ENCODE measurements at regions not wholly inside any gene's neighbourhood (a gene's known extent, or its start where the extent isn't known, plus 50 kb on each side); places are given as distances from the start of the nearest gene placed in this dataset.

- TF ChIP-seq CTCF (IDR thresholded peaks at IDR 0.05; ENCODE audit: poor library complexity), result no peak
- TF ChIP-seq EZH2 (IDR thresholded peaks at IDR 0.05; ENCODE audit: borderline replicate concordance), result no peak
- TF ChIP-seq EZH2phosphoT487 (IDR thresholded peaks at IDR 0.05; ENCODE audit: low read depth, severe bottlenecking, unreplicated experiment), result no peak
- no peaks in the 10 kb centered on the region for H3K36me3 ChIP-seq (replicated peaks; ENCODE audit: insufficient read depth, low read depth)
- no peaks in the 10 kb centered on the region for H3K9me3 ChIP-seq (ENCODE audit: low read depth)
- no peak overlapping the region for H2AFZ ChIP-seq
- no peak overlapping the region for H3K4me3 ChIP-seq
- WGBS (ENCODE audit: low lambda C conversion rate, missing lambda C conversion rate), result 89% methylated on average over 2 of the region's 2 CpGs
- no peak for DNase-seq (ENCODE audit: low spot score)
- H3K27me3 ChIP-seq, result no peaks in the 10 kb centered on the region
- no peaks in the 10 kb centered on the region for H3K4me1 ChIP-seq (ENCODE audit: insufficient read depth)
- no peaks in the 10 kb centered on the region for H4K20me1 ChIP-seq (ENCODE audit: insufficient read depth, poor library complexity, severe bottlenecking)
- H3K4me2 ChIP-seq, result no peak overlapping the region
- H3K79me2 ChIP-seq, result no peaks in the 10 kb centered on the region
- H3K27ac ChIP-seq, result no peak overlapping the region
- no peaks in the 10 kb centered on the region for H3K9me2 ChIP-seq (replicated peaks; ENCODE audit: insufficient read depth)
Observed at GRCh38 chr5:52648726-52649125, 139.0 kb upstream of the ITGA1 start.

GRCh38 chr5:52655163-52655562, 132.6 kb upstream of the ITGA1 start:
- no peaks in the 10 kb centered on the region for H4K20me1 ChIP-seq (ENCODE audit: insufficient read depth, poor library complexity, severe bottlenecking)
- H3K79me2 ChIP-seq, result no peaks in the 10 kb centered on the region
- no peaks in the 10 kb centered on the region for H3K36me3 ChIP-seq (replicated peaks; ENCODE audit: insufficient read depth, low read depth)
- no peaks in the 10 kb centered on the region for H3K9me2 ChIP-seq (replicated peaks; ENCODE audit: insufficient read depth)
- no peak overlapping the region for H2AFZ ChIP-seq
- H3K4me2 ChIP-seq, result no peak overlapping the region
- H3K9me3 ChIP-seq (ENCODE audit: low read depth), result no peaks in the 10 kb centered on the region
- TF ChIP-seq CTCF (IDR thresholded peaks at IDR 0.05; ENCODE audit: poor library complexity) (no peak), EZH2 (IDR thresholded peaks at IDR 0.05; ENCODE audit: borderline replicate concordance) (no peak), EZH2phosphoT487 (IDR thresholded peaks at IDR 0.05; ENCODE audit: low read depth, severe bottlenecking, unreplicated experiment) (no peak)
- no peak for DNase-seq (ENCODE audit: low spot score)
- no peak overlapping the region for H3K4me3 ChIP-seq
- no peaks in the 10 kb centered on the region for H3K27me3 ChIP-seq
- 31% methylated on average over 1 of the region's 1 CpG for WGBS (ENCODE audit: low lambda C conversion rate, missing lambda C conversion rate)
- no peak overlapping the region for H3K27ac ChIP-seq
- no peaks in the 10 kb centered on the region for H3K4me1 ChIP-seq (ENCODE audit: insufficient read depth)

DNA sequence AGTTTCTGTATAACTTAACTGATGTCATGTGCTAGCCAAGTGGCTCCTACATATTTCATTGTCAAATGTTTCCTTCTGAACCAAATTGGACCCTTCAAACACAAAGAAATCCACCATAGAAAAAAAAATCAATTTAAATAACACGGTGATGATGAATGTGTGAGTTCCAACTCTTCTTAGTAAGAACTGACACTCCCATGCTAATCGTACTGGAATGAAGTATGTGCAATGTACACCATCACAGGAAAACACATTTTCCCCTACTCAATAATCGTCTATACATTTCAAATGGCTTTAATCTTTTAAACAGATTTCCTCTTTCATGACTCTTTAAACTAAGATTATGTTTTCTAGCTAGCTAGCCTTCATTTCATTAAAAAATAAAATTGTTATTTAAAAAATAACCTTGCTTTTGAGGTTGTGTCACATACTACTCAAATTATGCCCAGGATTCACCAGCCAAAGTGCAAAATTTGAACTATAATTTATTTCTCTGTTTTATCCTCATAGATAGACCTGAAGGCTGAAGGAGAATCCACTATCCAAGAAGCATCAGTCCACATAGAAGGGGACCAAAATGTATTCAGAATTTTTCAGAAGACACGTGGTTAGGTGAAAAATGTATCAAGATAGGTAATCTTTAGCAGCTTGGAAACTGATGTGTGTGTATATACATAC, 131.0 kb upstream of the ITGA1 start:
- no peaks in the 10 kb centered on the region for H3K27me3 ChIP-seq
- H4K20me1 ChIP-seq (ENCODE audit: insufficient read depth, poor library complexity, severe bottlenecking), result no peaks in the 10 kb centered on the region
- H3K9me2 ChIP-seq (replicated peaks; ENCODE audit: insufficient read depth), result no peaks in the 10 kb centered on the region
- peak overlapping the region; percentile 47 for H3K4me2 ChIP-seq
- H3K36me3 ChIP-seq (replicated peaks; ENCODE audit: insufficient read depth, low read depth), result no peaks in the 10 kb centered on the region
- no peak for DNase-seq (ENCODE audit: low spot score)
- no peak overlapping the region for H3K4me3 ChIP-seq
- H3K4me1 ChIP-seq (ENCODE audit: insufficient read depth), result no peaks in the 10 kb centered on the region
- TF ChIP-seq EZH2 (IDR thresholded peaks at IDR 0.05; ENCODE audit: borderline replicate concordance) (no peak), EZH2phosphoT487 (IDR thresholded peaks at IDR 0.05; ENCODE audit: low read depth, severe bottlenecking, unreplicated experiment) (no peak), CTCF (IDR thresholded peaks at IDR 0.05; ENCODE audit: poor library complexity) (no peak)
- H3K9me3 ChIP-seq (ENCODE audit: low read depth), result no peaks in the 10 kb centered on the region
- H3K27ac ChIP-seq, result no peak overlapping the region
- 42% methylated on average over 4 of the region's 4 CpGs for WGBS (ENCODE audit: low lambda C conversion rate, missing lambda C conversion rate)
- H3K79me2 ChIP-seq, result no peaks in the 10 kb centered on the region
- peak overlapping the region; percentile 1 for H2AFZ ChIP-seq

Data from hepatocyte (in vitro differentiated cells).